Fibroblast of lung (primary cell): ENCODE measurements at regions not wholly inside any gene's neighbourhood (a gene's known extent, or its start where the extent isn't known, plus 50 kb on each side); places are given as distances from the start of the nearest gene placed in this dataset.

ENCODE experiments used
- DNase-seq, 2 donors: peaks; one replicate each; pipeline versions ENCODE4 v3.0.0 to v3.0.0-alpha.2; 2010; ENCODE audit warnings: low read depth in 2 of 2
- H2AFZ ChIP-seq: 2 replicates; pipeline ENCODE4 v1.5.1; 2012; ENCODE audit warnings: low read length, control low read depth, inconsistent platforms
- H3K27ac ChIP-seq: 2 replicates; pipeline ENCODE4 v1.5.1; 2011; ENCODE audit warnings: low read length, control low read depth; ENCODE audit not compliant: insufficient read depth
- H3K27me3 ChIP-seq: 2 replicates; pipeline ENCODE4 v1.5.1; 2011; ENCODE audit warnings: mild to moderate bottlenecking, low read length; ENCODE audit not compliant: control insufficient read depth, insufficient read depth
- H3K36me3 ChIP-seq: 2 replicates; pipeline ENCODE4 v1.5.1; 2011; ENCODE audit warnings: low read length; ENCODE audit not compliant: control insufficient read depth, insufficient read depth
- H3K4me1 ChIP-seq: 2 replicates; pipeline ENCODE4 v1.5.1; 2011; ENCODE audit warnings: low read length; ENCODE audit not compliant: control insufficient read depth, insufficient read depth; ENCODE audit errors: extremely low read depth
- H3K4me2 ChIP-seq: 2 replicates; pipeline ENCODE4 v1.5.1; 2011; ENCODE audit warnings: low read length, control low read depth; ENCODE audit not compliant: insufficient read depth; ENCODE audit errors: extremely low read depth
- H3K4me3 ChIP-seq, 4 experiments: fragments of 200-600 bp in 1 of 4; sonication (generic) in 1 of 4; replicated peaks in 1 of 4; 2 replicates each; pipeline ENCODE4 v1.5.1; 2011 to 2016; ENCODE audit warnings: low read length in 4 of 4, low read depth in 3 of 4, mild to moderate bottlenecking in 3 of 4, control low read depth in 2 of 4, inconsistent platforms in 1 of 4, mixed read lengths in 1 of 4; ENCODE audit not compliant: insufficient read depth in 1 of 4; ENCODE audit errors: control extremely low read depth in 1 of 4
- H3K79me2 ChIP-seq: 2 replicates; pipeline ENCODE4 v1.5.1; 2012; ENCODE audit warnings: mild to moderate bottlenecking, low read length, inconsistent platforms; ENCODE audit not compliant: control insufficient read depth, insufficient read depth
- H3K9ac ChIP-seq: 2 replicates; pipeline ENCODE4 v1.5.1; 2011; ENCODE audit warnings: mild to moderate bottlenecking, low read length, control low read depth; ENCODE audit not compliant: insufficient read depth
- H3K9me3 ChIP-seq: 2 replicates; pipeline ENCODE4 v1.5.1; 2012; ENCODE audit warnings: low read depth, low read length; ENCODE audit not compliant: control insufficient read depth, insufficient read depth
- H4K20me1 ChIP-seq: 2 replicates; pipeline ENCODE4 v1.5.1; 2011; ENCODE audit warnings: low read length; ENCODE audit not compliant: control insufficient read depth, insufficient read depth; ENCODE audit errors: extremely low read depth
- CTCF ChIP-seq, 2 donors: IDR thresholded peaks in 1 of 2; conservative IDR thresholded peaks in 1 of 2; 1 replicate in 1 of 2; 2 replicates in 1 of 2; pipeline ENCODE4 v1.5.1; 2011 to 2012; ENCODE audit warnings: low read length in 2 of 2, control low read depth in 1 of 2, inconsistent platforms in 1 of 2, low read depth in 1 of 2, mild to moderate bottlenecking in 1 of 2
- EZH2 ChIP-seq: IDR thresholded peaks from 2 replicates; pipeline ENCODE4 v1.5.1; 2012; ENCODE audit warnings: low read length, control low read depth, mild to moderate bottlenecking; ENCODE audit errors: missing control alignments

GRCh38 chr1:238652346-238652968, 733.9 kb upstream of the CHRM3 start:
- peak; percentile 89 to 95 for DNase-seq
- H2AFZ ChIP-seq: no peak overlapping the region

GRCh38 chr1:238649200-238649599, 737.2 kb upstream of the CHRM3 start:
- Histone ChIP-seq H3K36me3 (no peaks in the 10 kb centered on the region), H2AFZ (no peak overlapping the region), H3K9me3 (no peaks in the 10 kb centered on the region), H4K20me1 (no peaks in the 10 kb centered on the region), H3K4me3 (no peak overlapping the region), H3K9ac (no peak overlapping the region), H3K27ac (no peak overlapping the region), H3K4me1 (no peaks in the 10 kb centered on the region), H3K4me2 (no peak overlapping the region), H3K79me2 (no peaks in the 10 kb centered on the region), H3K27me3 (no peaks in the 10 kb centered on the region)
- DNase-seq: peak in 1 of 2 donors; percentile 13
- TF ChIP-seq EZH2: no peak

More at GRCh38 chr1:238652346-238652968, 733.9 kb upstream of the CHRM3 start:
- Histone ChIP-seq H3K9me3 (no peaks in the 10 kb centered on the region), H3K9ac (no peak overlapping the region), H3K4me3 (no peak overlapping the region), H3K27ac (no peak overlapping the region), H4K20me1 (no peaks in the 10 kb centered on the region), H3K27me3 (no peaks in the 10 kb centered on the region), H3K79me2 (no peaks in the 10 kb centered on the region), H3K4me1 (no peaks in the 10 kb centered on the region), H3K4me2 (no peak overlapping the region), H3K36me3 (no peaks in the 10 kb centered on the region)
- TF ChIP-seq CTCF (conservative IDR thresholded peaks at IDR 0.05 in 1 of 2, IDR thresholded peaks at IDR 0.05 in 1 of 2; ENCODE audit: low read depth in 1 of 2, low read length in 2 of 2) (no peak), EZH2 (no peak)

- Histone ChIP-seq H3K27me3 (no peaks in the 10 kb centered on the region), H3K4me1 (no peaks in the 10 kb centered on the region), H3K27ac (no peak overlapping the region), H4K20me1 (no peaks in the 10 kb centered on the region), H3K9me3 (no peaks in the 10 kb centered on the region), H3K4me3 (no peak overlapping the region), H3K36me3 (no peaks in the 10 kb centered on the region), H2AFZ (no peak overlapping the region), H3K79me2 (no peaks in the 10 kb centered on the region), H3K9ac (no peak overlapping the region), H3K4me2 (no peak overlapping the region)
- peak in 1 of 2 donors; percentile 89 for DNase-seq
- TF ChIP-seq EZH2: no peak
- TF ChIP-seq CTCF (conservative IDR thresholded peaks at IDR 0.05 in 1 of 2, IDR thresholded peaks at IDR 0.05 in 1 of 2; ENCODE audit: low read depth in 1 of 2, low read length in 2 of 2): no peak
These were observed 737.6 kb upstream of the CHRM3 start for GRCh38 chr1:238648751-238649150.
